ENCODE measurements at regions not wholly inside any gene's neighbourhood (a gene's known extent, or its start where the extent isn't known, plus 50 kb on each side); places are given as distances from the start of the nearest gene placed in this dataset.

- no peak for ATAC-seq
- H3K27ac Mint-ChIP-seq: no peak overlapping the region
- H3K9me3 Mint-ChIP-seq: peaks cover 28% of the 10 kb centered on the region
- H3K4me3 Mint-ChIP-seq: no peak overlapping the region
- H3K36me3 Mint-ChIP-seq: peaks cover 4% of the 10 kb centered on the region
- DNase-seq (ENCODE audit: low spot score): no peak
- no peaks in the 10 kb centered on the region for H3K27me3 Mint-ChIP-seq
- no peaks in the 10 kb centered on the region for H3K4me1 Mint-ChIP-seq (ENCODE audit: low read depth in 2 of 2)
Observed at GRCh38 chr5:23319901-23320300, 187.5 kb upstream of the PRDM9 start.

GRCh38 chr5:23318960-23319359, 188.4 kb upstream of the PRDM9 start:
- no peak overlapping the region for H3K27ac Mint-ChIP-seq
- DNase-seq (ENCODE audit: low spot score): no peak
- ATAC-seq: no peak
- H3K4me3 Mint-ChIP-seq: no peak overlapping the region
- H3K4me1 Mint-ChIP-seq (ENCODE audit: low read depth in 2 of 2): no peaks in the 10 kb centered on the region
- H3K36me3 Mint-ChIP-seq: peaks cover 4% of the 10 kb centered on the region
- peaks cover 26% of the 10 kb centered on the region for H3K9me3 Mint-ChIP-seq
- H3K27me3 Mint-ChIP-seq: no peaks in the 10 kb centered on the region

DNA sequence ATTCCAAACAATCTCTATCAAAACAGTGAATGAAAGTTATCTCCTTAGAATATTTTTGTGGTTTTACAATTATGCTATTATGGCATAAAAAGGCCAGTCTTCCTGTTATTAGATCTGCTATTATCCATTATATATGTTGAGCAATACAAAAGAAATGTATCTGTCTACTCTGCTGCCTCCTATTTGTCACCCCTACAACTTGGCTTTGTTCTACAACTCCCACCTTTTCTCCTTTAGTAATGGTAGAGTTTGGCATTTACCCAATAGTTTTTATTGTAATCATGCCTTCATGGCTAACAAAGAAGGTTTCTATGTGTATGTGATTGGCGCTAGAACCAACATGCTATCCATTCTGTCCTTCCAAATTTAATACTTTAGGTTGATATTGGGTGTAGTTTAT, 189.2 kb upstream of the PRDM9 start:
- no peak overlapping the region for H3K4me3 Mint-ChIP-seq
- H3K27me3 Mint-ChIP-seq: no peaks in the 10 kb centered on the region
- peaks cover 23% of the 10 kb centered on the region for H3K9me3 Mint-ChIP-seq
- DNase-seq (ENCODE audit: low spot score) (no peak), ATAC-seq (no peak)
- H3K36me3 Mint-ChIP-seq: peaks cover 4% of the 10 kb centered on the region
- H3K4me1 Mint-ChIP-seq (ENCODE audit: low read depth in 2 of 2): no peaks in the 10 kb centered on the region
- H3K27ac Mint-ChIP-seq: no peak overlapping the region

DNA sequence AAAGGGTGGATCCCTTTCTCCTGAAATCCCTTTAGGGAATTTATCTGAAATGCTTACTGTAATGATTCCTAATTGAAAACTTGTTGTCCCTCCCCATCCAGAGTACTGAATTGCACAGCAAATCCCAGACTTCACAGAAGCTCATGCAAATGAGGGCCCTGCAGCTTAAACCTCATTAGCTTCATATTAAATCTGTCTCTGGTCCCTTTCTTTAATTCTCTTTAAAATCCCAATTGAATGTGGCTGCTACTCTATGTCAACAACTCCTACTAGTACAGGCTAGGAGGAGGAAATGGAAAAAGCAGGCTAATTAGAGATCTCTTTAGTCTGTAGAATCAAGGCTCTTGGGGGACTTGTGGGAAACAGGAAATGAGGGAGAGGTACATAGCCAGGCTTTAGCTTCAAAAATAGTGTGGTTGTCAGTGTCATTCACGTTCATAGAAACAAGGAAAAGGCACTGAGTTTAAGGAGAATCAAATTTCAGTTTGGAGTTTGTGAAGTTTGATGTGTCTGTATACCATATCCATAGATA, 191.3 kb upstream of the PRDM9 start:
- no peak for DNase-seq (ENCODE audit: low spot score)
- H3K27ac Mint-ChIP-seq: no peak overlapping the region
- ATAC-seq: no peak
- H3K4me1 Mint-ChIP-seq (ENCODE audit: low read depth in 2 of 2): no peaks in the 10 kb centered on the region
- H3K27me3 Mint-ChIP-seq: no peaks in the 10 kb centered on the region
- peaks cover 6% of the 10 kb centered on the region for H3K36me3 Mint-ChIP-seq
- H3K9me3 Mint-ChIP-seq: peaks cover 21% of the 10 kb centered on the region
- no peak overlapping the region for H3K4me3 Mint-ChIP-seq

DNA sequence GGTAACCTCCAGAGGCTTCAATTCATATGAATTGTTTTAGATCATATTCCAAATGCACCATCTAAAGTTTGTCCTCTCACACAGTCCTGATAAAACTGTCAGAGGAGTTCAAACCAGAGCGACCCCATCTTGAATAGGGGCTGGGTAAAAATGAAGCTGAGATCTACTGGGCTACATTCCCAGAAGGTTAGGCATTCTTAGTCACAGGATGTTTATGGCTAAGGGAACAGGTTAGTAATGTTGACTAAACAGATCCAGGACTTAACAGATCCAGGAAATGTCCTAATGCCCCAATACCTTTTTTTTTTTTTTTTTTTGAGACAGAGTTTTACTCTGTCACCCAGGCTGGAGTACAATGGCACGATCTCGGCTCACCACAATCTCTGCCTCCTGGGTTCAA, 192.6 kb upstream of the PRDM9 start:
- Mint-ChIP-seq H3K36me3 (peaks cover 6% of the 10 kb centered on the region), H3K27me3 (no peaks in the 10 kb centered on the region), H3K27ac (no peak overlapping the region), H3K4me3 (no peak overlapping the region), H3K4me1 (ENCODE audit: low read depth in 2 of 2) (no peaks in the 10 kb centered on the region), H3K9me3 (peaks cover 26% of the 10 kb centered on the region)
- DNase-seq (ENCODE audit: low spot score): no peak
- ATAC-seq: no peak

DNA sequence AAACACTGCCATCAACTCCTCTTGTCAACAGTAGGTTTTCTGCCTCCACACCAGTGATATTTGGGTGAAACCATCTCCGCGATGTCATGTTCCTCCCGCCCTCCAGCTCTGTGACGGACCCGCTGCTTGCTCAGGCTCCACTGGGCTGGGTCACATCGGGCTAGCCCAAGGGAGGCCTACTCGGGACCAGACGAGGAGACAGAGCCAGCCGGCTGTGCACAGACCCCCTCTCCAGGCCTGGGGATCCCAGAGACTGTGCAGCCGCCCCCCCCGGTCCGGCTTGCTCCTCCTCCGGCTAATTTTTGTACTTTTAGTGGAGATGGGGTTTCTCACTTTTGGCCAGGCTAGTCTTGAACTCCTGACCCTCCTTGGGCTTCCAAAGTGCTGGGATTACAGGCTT, 202.4 kb upstream of the PRDM9 start:
- DNase-seq (ENCODE audit: low spot score): no peak

DNA sequence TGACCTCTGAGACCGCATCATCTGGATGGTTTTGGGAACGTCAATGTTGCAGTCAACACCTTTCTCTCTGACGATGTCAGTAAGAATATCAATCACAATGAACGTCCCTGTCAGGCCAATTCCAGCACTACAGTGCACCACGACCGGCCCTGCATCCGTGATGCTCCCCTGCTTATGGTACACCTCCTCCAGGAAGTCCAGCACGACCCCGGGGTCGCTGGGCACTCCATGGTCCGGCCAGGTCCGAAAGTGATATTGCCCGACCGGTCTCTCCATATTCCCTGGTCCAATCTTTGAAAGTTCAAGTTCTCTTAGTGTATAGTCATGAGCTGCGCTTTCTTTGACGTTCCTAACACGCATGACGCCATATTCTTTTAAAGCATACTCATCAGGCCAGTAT, 203.6 kb upstream of the PRDM9 start:
- peaks cover 16% of the 10 kb centered on the region for H3K36me3 Mint-ChIP-seq
- peaks cover 17% of the 10 kb centered on the region for H3K9me3 Mint-ChIP-seq
- no peaks in the 10 kb centered on the region for H3K4me1 Mint-ChIP-seq (ENCODE audit: low read depth in 2 of 2)
- DNase-seq (ENCODE audit: low spot score) (no peak), ATAC-seq (no peak)
- H3K4me3 Mint-ChIP-seq: no peak overlapping the region
- no peak overlapping the region for H3K27ac Mint-ChIP-seq
- no peaks in the 10 kb centered on the region for H3K27me3 Mint-ChIP-seq

More for the DNA sequence above, 202.4 kb upstream of the PRDM9 start:
- no peak overlapping the region for H3K27ac Mint-ChIP-seq
- no peak for ATAC-seq
- no peak overlapping the region for H3K4me3 Mint-ChIP-seq
- no peaks in the 10 kb centered on the region for H3K27me3 Mint-ChIP-seq
- H3K4me1 Mint-ChIP-seq (ENCODE audit: low read depth in 2 of 2): no peaks in the 10 kb centered on the region
- peaks cover 16% of the 10 kb centered on the region for H3K36me3 Mint-ChIP-seq
- H3K9me3 Mint-ChIP-seq: peaks cover 18% of the 10 kb centered on the region

DNA sequence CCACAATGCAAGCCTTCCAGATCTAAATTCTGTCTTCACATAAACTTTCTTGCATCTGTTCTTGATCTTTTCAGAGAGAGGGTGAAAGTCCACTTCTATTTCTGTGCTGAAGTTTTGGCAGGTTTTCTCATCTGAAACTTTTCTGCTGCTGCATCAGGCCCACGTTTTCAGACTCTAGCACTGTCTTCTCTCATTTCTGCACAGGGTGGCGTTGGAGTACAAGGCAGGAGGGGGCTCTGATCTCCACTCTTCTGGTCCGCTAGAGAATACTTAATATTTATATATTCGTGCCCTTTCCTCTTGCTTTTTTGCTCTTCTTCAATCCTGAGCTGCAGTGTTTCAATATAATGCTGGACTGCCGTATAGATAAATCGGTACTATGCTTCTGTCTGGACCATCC, 204.0 kb upstream of the PRDM9 start:
- no peaks in the 10 kb centered on the region for H3K4me1 Mint-ChIP-seq (ENCODE audit: low read depth in 2 of 2)
- H3K9me3 Mint-ChIP-seq: peaks cover 17% of the 10 kb centered on the region
- peaks cover 16% of the 10 kb centered on the region for H3K36me3 Mint-ChIP-seq
- no peak for ATAC-seq
- H3K4me3 Mint-ChIP-seq: no peak overlapping the region
- DNase-seq (ENCODE audit: low spot score): no peak
- no peak overlapping the region for H3K27ac Mint-ChIP-seq
- H3K27me3 Mint-ChIP-seq: no peaks in the 10 kb centered on the region

GRCh38 chr5:23302438-23302837, 205.0 kb upstream of the PRDM9 start:
- no peaks in the 10 kb centered on the region for H3K27me3 Mint-ChIP-seq
- peaks cover 17% of the 10 kb centered on the region for H3K9me3 Mint-ChIP-seq
- no peak for DNase-seq (ENCODE audit: low spot score)
- no peak for ATAC-seq
- H3K4me3 Mint-ChIP-seq: no peak overlapping the region
- no peak overlapping the region for H3K27ac Mint-ChIP-seq
- H3K36me3 Mint-ChIP-seq: peaks cover 16% of the 10 kb centered on the region
- H3K4me1 Mint-ChIP-seq (ENCODE audit: low read depth in 2 of 2): no peaks in the 10 kb centered on the region

DNA sequence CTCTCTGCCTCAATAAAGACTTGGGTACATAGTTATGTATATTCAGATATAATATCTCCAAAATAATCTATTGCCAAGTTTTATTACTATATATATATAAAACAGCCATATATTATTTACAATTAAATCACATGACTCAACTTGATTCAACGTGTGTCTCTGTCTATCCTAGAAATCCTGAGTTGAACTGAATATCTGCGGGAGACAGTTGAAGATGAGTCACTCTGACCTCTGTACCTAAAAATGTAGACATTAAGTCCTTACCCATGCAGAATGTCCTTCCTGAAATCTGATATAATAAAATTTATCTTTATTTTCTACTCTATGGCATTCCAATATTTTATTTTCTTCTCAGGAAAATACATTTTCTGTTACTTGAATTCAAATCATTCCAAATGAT, 218.2 kb upstream of the PRDM9 start:
- peaks cover 12% of the 10 kb centered on the region for H3K36me3 Mint-ChIP-seq
- H3K27me3 Mint-ChIP-seq: no peaks in the 10 kb centered on the region

DNA sequence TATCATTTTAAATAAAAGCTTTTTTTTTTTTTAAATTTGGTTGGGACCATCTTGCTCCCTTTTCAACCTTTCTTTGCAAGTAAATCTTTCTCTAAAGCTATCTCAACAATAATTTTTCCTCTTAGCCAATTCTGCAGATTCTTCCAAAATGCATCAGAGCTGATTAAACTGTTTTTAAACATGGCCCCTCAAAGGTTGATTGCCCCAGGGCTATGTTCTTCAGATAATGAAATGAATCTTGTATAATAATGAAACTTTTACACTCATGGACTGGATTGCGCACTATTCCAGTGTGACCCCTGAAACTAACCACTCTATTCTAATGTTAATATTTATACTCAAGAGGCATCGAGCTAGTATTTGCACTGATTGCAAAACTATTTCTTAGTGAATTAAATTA, 222.8 kb upstream of the PRDM9 start:
- ATAC-seq: no peak
- Mint-ChIP-seq H3K36me3 (no peaks in the 10 kb centered on the region), H3K27me3 (no peaks in the 10 kb centered on the region), H3K4me1 (ENCODE audit: low read depth in 2 of 2) (no peaks in the 10 kb centered on the region), H3K4me3 (no peak overlapping the region), H3K27ac (no peak overlapping the region), H3K9me3 (peaks cover 10% of the 10 kb centered on the region)
- DNase-seq (ENCODE audit: low spot score): no peak

More for the DNA sequence above, 218.2 kb upstream of the PRDM9 start:
- ATAC-seq: no peak
- no peak overlapping the region for H3K4me3 Mint-ChIP-seq
- no peaks in the 10 kb centered on the region for H3K4me1 Mint-ChIP-seq (ENCODE audit: low read depth in 2 of 2)
- no peak overlapping the region for H3K27ac Mint-ChIP-seq
- no peak for DNase-seq (ENCODE audit: low spot score)
- H3K9me3 Mint-ChIP-seq: peaks cover 22% of the 10 kb centered on the region

- Mint-ChIP-seq H3K36me3 (no peaks in the 10 kb centered on the region), H3K4me1 (ENCODE audit: low read depth in 2 of 2) (no peaks in the 10 kb centered on the region), H3K4me3 (no peak overlapping the region), H3K27me3 (no peaks in the 10 kb centered on the region), H3K27ac (no peak overlapping the region), H3K9me3 (peaks cover 8% of the 10 kb centered on the region)
- ATAC-seq (no peak), DNase-seq (ENCODE audit: low spot score) (no peak)
Observed at GRCh38 chr5:23274171-23274570, 233.2 kb upstream of the PRDM9 start.

DNA sequence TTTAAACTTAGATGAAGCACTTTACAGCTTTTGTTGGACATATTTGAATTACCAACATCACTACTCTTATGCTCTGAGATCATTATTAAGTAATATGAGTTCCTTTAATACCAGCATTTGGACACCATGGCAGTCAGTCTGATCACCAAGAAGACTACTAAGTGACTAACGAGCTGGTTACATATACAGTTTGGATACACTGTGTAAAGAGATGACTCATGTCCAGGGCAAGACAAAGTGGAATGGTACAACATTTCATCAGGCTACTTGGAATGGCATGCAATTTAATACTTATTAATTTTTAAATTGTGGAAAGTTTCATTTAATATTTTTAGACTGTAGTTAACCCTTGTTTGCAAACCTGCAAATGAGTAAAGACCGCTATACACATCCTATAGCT, 237.4 kb upstream of the PRDM9 start:
- Mint-ChIP-seq H3K4me1 (ENCODE audit: low read depth in 2 of 2) (no peaks in the 10 kb centered on the region), H3K9me3 (peaks cover 8% of the 10 kb centered on the region), H3K4me3 (no peak overlapping the region), H3K27me3 (no peaks in the 10 kb centered on the region), H3K27ac (no peak overlapping the region), H3K36me3 (no peaks in the 10 kb centered on the region)
- DNase-seq (ENCODE audit: low spot score): no peak
- no peak for ATAC-seq

GRCh38 chr5:23268136-23268535, 239.3 kb upstream of the PRDM9 start:
- Mint-ChIP-seq H3K36me3 (no peaks in the 10 kb centered on the region), H3K27ac (no peak overlapping the region)
- DNase-seq (ENCODE audit: low spot score): no peak

DNA sequence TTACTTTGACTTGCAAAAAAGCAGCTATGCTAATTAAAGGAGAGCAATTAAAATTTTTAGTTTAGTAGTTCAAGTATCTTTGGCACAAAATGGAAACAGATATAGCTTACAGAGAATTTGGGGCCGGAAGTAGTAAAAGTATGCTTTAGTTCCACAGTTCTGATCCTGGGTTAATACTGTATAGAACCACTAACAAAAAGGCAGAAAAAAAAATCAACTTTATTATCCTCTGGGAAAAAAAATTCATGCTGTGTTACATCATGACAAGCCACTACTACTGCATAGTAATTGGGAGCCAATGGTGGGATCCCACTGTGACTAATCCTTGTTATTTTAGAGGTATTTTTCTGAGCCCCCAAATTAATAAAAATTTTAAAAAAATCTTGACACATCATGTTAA, 246.8 kb upstream of the PRDM9 start:
- Mint-ChIP-seq H3K36me3 (no peaks in the 10 kb centered on the region), H3K27ac (no peak overlapping the region), H3K4me1 (ENCODE audit: low read depth in 2 of 2) (no peaks in the 10 kb centered on the region), H3K27me3 (no peaks in the 10 kb centered on the region), H3K4me3 (no peak overlapping the region), H3K9me3 (peaks cover 15% of the 10 kb centered on the region)
- no peak for ATAC-seq
- no peak for DNase-seq (ENCODE audit: low spot score)

More at GRCh38 chr5:23268136-23268535, 239.3 kb upstream of the PRDM9 start:
- Mint-ChIP-seq H3K4me3 (no peak overlapping the region), H3K27me3 (no peaks in the 10 kb centered on the region), H3K4me1 (ENCODE audit: low read depth in 2 of 2) (no peaks in the 10 kb centered on the region), H3K9me3 (peaks cover 4% of the 10 kb centered on the region)
- ATAC-seq: no peak

All from natural killer cell treated with Interleukin-12 subunit alpha and Interleukin-12 subunit beta and Interleukin-15 and Interleukin-18, amount 100 ng/mL, for 72 hours (primary cell).